GM18519 (cell line): ENCODE measurements at regions not wholly inside any gene's neighbourhood (a gene's known extent, or its start where the extent isn't known, plus 50 kb on each side); places are given as distances from the start of the nearest gene placed in this dataset.
"Not testable (repeated sequence)": the region's sequence is repeated elsewhere in the genome, so short reads cannot be mapped to it uniquely, and the experiment has no call there.

Experiments
- ATAC-seq: cut with Tn5 transposase; IDR thresholded peaks from one replicate; pipeline ENCODE4 v1.9.1; 2021; ENCODE audit warnings: mild to moderate bottlenecking, moderate library complexity; ENCODE audit not compliant: unreplicated experiment, low FRiP score

- no peak for ATAC-seq
Measured at GRCh38 chr10:2925631-2926030, 141.7 kb upstream of the PFKP start.

- no peak for ATAC-seq
Measured at GRCh38 chr10:2924431-2924830, 142.9 kb upstream of the PFKP start.

- ATAC-seq = no peak
Measured at GRCh38 chr10:2921956-2922680, 145.2 kb upstream of the PFKP start.

- no peak for ATAC-seq
Measured at GRCh38 chr10:2920637-2921036, 146.7 kb upstream of the PFKP start.

GRCh38 chr10:2920168-2920567 is 147.2 kb upstream of the PFKP start:
- ATAC-seq = no peak

GRCh38 chr10:2919016-2919415 is 148.3 kb upstream of the PFKP start:
- no peak for ATAC-seq

GRCh38 chr10:2918489-2918888 is 148.9 kb upstream of the PFKP start:
- ATAC-seq = no peak

- no peak for ATAC-seq
Measured at GRCh38 chr10:2917926-2918325, 149.4 kb upstream of the PFKP start.

- ATAC-seq = no peak
Measured at GRCh38 chr10:2915412-2915811, 151.9 kb upstream of the PFKP start.

- ATAC-seq = no peak
Measured at GRCh38 chr10:2914741-2915140, 152.6 kb upstream of the PFKP start.

- no peak for ATAC-seq
Measured at GRCh38 chr10:2913474-2913873, 153.9 kb upstream of the PFKP start.

GRCh38 chr10:2910656-2911055 is 156.7 kb upstream of the PFKP start:
- no peak for ATAC-seq

GRCh38 chr10:2909921-2910320 is 157.4 kb upstream of the PFKP start:
- no peak for ATAC-seq

GRCh38 chr10:2908851-2909630 is 158.3 kb upstream of the PFKP start:
- no peak for ATAC-seq

- no peak for ATAC-seq
Measured at GRCh38 chr10:2906974-2907373, 160.4 kb upstream of the PFKP start.

- ATAC-seq = no peak
Measured at GRCh38 chr10:2905851-2906250, 161.5 kb upstream of the PFKP start.

- no peak for ATAC-seq
Measured at GRCh38 chr10:2900530-2900929, 166.8 kb upstream of the PFKP start.

GRCh38 chr10:2899246-2899951 is 167.9 kb upstream of the PFKP start:
- ATAC-seq = no peak

GRCh38 chr10:2898509-2898860 is 168.9 kb upstream of the PFKP start:
- ATAC-seq = no peak

- no peak for ATAC-seq
Measured at GRCh38 chr10:2897619-2898508, 169.5 kb upstream of the PFKP start.

- not testable (repeated sequence) for ATAC-seq
Measured at GRCh38 chr10:2896334-2896733, 171.0 kb upstream of the PFKP start.
